ENCODE measurements at regions not wholly inside any gene's neighbourhood (a gene's known extent, or its start where the extent isn't known, plus 50 kb on each side); places are given as distances from the start of the nearest gene placed in this dataset.
A peak's percentile ranks its signal among the peaks of the same experiment; 100 is the strongest.

- Mint-ChIP-seq H3K4me1 (ENCODE audit: low read depth) (peaks cover 40% of the 10 kb centered on the region), H3K27ac (no peak overlapping the region), H3K27me3 (ENCODE audit: insufficient read depth) (peaks cover 61% of the 10 kb centered on the region), H3K4me3 (no peak overlapping the region), H3K36me3 (ENCODE audit: low read depth) (no peaks in the 10 kb centered on the region), H3K9me3 (no peaks in the 10 kb centered on the region)
- DNase-seq, result no peak
- no peak for TF ChIP-seq CTCF (IDR thresholded peaks at IDR 0.05)
Observed at GRCh38 chr16:54510685-54511221, 224.2 kb upstream of the IRX3 start.

- Mint-ChIP-seq H3K9me3 (no peaks in the 10 kb centered on the region), H3K27ac (no peak overlapping the region), H3K36me3 (ENCODE audit: low read depth) (no peaks in the 10 kb centered on the region), H3K4me1 (ENCODE audit: low read depth) (peaks cover 47% of the 10 kb centered on the region), H3K4me3 (no peak overlapping the region), H3K27me3 (ENCODE audit: insufficient read depth) (peaks cover 55% of the 10 kb centered on the region)
- TF ChIP-seq CTCF (IDR thresholded peaks at IDR 0.05), result no peak
- DNase-seq, result no peak
Observed at GRCh38 chr16:54509456-54509855, 222.9 kb upstream of the IRX3 start.

- peaks cover 47% of the 10 kb centered on the region for H3K4me1 Mint-ChIP-seq (ENCODE audit: low read depth)
- H3K36me3 Mint-ChIP-seq (ENCODE audit: low read depth), result no peaks in the 10 kb centered on the region
- TF ChIP-seq CTCF (IDR thresholded peaks at IDR 0.05), result no peak
- H3K4me3 Mint-ChIP-seq, result no peak overlapping the region
- DNase-seq, result no peak
- no peaks in the 10 kb centered on the region for H3K9me3 Mint-ChIP-seq
- peaks cover 47% of the 10 kb centered on the region for H3K27me3 Mint-ChIP-seq (ENCODE audit: insufficient read depth)
- no peak overlapping the region for H3K27ac Mint-ChIP-seq
Observed at GRCh38 chr16:54508351-54508750, 221.8 kb upstream of the IRX3 start.

GRCh38 chr16:54506741-54507500 is 220.3 kb upstream of the IRX3 start:
- H3K27me3 Mint-ChIP-seq (ENCODE audit: insufficient read depth), result peaks cover 40% of the 10 kb centered on the region
- H3K36me3 Mint-ChIP-seq (ENCODE audit: low read depth), result no peaks in the 10 kb centered on the region
- DNase-seq, result no peak
- H3K27ac Mint-ChIP-seq, result no peak overlapping the region
- H3K9me3 Mint-ChIP-seq, result no peaks in the 10 kb centered on the region
- no peak for TF ChIP-seq CTCF (IDR thresholded peaks at IDR 0.05)
- H3K4me3 Mint-ChIP-seq, result peak overlapping the region; percentile 39; the same call in 1 of the 2 replicates
- H3K4me1 Mint-ChIP-seq (ENCODE audit: low read depth), result peaks cover 47% of the 10 kb centered on the region

GRCh38 chr16:54506214-54506580 is 219.6 kb upstream of the IRX3 start:
- Mint-ChIP-seq H3K27ac (no peak overlapping the region), H3K9me3 (no peaks in the 10 kb centered on the region), H3K27me3 (ENCODE audit: insufficient read depth) (peaks cover 39% of the 10 kb centered on the region), H3K36me3 (ENCODE audit: low read depth) (no peaks in the 10 kb centered on the region), H3K4me3 (peak overlapping the region; percentile 39; the same call in 1 of the 2 replicates), H3K4me1 (ENCODE audit: low read depth) (peaks cover 42% of the 10 kb centered on the region)
- TF ChIP-seq CTCF (IDR thresholded peaks at IDR 0.05), result no peak
- DNase-seq, result no peak

Measured in HFFc6 (cell line).